NB4 (cell line): ENCODE measurements at regions not wholly inside any gene's neighbourhood (a gene's known extent, or its start where the extent isn't known, plus 50 kb on each side); places are given as distances from the start of the nearest gene placed in this dataset.

Experiments used
- CTCF ChIP-seq: IDR thresholded peaks from one replicate; pipeline ENCODE4 v1.5.1; 2012; ENCODE audit warnings: low read depth, low read length
- MAX ChIP-seq: IDR thresholded peaks from 2 replicates; pipeline ENCODE4 v1.6.1; 2011; ENCODE audit warnings: low read depth, low read length
- MYC ChIP-seq: IDR thresholded peaks from 2 replicates; pipeline ENCODE4 v1.6.1; 2011; ENCODE audit warnings: low read depth, low read length
- POLR2A ChIP-seq: IDR thresholded peaks from 2 replicates; pipeline ENCODE4 v1.6.1; 2011; ENCODE audit warnings: mild to moderate bottlenecking; ENCODE audit not compliant: insufficient read length; ENCODE audit errors: extremely low read depth

GRCh38 chr10:44829426-44829825, 81.7 kb upstream of the TMEM72 start:
- TF ChIP-seq MYC: no peak
- no peak for TF ChIP-seq POLR2A
- TF ChIP-seq CTCF: no peak
- no peak for TF ChIP-seq MAX
